ENCODE measurements at regions not wholly inside any gene's neighbourhood (a gene's known extent, or its start where the extent isn't known, plus 50 kb on each side); places are given as distances from the start of the nearest gene placed in this dataset.

DNA sequence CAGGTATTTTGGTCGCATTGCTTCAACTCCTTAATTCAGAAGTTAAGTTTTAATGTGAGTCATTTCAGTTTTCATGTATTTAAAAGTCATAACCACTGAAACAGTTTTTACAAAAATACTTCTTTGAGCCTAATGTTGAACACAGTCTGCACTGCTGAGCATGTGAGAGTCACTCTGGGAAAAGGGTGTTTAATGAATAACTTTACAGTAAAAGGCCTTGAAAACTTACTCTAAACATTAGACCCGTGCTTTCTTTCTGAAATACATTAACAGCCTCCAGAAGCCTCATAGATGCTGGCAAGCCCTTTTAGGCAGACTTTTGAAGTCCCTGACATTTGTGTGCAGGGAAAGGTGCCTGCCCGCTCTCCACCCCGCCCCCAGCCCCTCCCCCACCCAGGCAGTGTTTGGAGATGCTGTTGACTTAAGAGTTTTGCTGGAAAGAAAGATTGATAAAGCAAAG, 68.9 kb upstream of the NR2F2 start:
- no peak for DNase-seq

GRCh38 chr15:96262097-96262496, 68.4 kb upstream of the NR2F2 start:
- no peak for DNase-seq

DNA sequence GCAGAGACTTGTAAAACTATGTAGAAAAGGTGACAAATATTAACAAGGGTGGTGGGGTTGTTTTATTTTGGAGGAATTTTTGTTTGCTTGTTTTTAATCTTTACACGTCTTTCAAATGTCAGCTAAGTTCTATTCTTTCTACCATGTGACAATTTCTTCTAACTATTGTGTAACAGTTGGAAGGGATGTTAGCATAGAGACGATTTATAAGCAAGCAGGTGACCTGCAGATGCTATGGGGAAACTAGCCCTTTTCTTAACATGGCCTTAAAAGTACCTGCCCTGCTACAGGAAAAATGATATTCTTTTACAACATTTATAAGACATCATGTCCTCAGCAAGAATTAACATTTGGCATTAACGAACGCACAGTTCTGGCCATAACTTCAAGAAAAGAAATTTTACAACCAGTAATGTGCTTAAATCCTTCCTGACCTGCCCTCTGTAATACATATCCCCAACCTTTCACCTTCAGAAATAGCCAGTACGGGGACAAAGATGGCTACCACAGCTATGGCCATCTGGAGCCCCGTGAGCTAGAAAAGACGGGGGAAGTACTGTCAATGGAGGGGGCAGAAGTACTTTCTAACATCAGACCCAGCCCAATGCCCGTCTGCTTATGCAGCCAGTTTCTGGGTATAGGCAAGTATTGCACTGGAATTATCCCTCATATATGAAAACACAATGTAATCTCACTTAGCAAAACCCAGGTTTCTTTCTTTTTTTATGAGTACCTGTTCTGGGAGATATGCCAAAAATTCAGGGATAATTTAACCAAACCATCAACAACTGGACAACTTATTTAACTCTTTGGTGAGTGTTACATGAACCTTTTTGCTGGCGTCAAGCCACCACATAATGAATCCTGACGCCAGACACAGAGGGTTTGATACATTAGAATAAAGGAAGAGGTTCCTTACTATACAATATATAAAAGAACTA, 67.7 kb upstream of the NR2F2 start:
- no peak for DNase-seq

GRCh38 chr15:96264351-96264798, 66.1 kb upstream of the NR2F2 start:
- DNase-seq, result no peak

DNA sequence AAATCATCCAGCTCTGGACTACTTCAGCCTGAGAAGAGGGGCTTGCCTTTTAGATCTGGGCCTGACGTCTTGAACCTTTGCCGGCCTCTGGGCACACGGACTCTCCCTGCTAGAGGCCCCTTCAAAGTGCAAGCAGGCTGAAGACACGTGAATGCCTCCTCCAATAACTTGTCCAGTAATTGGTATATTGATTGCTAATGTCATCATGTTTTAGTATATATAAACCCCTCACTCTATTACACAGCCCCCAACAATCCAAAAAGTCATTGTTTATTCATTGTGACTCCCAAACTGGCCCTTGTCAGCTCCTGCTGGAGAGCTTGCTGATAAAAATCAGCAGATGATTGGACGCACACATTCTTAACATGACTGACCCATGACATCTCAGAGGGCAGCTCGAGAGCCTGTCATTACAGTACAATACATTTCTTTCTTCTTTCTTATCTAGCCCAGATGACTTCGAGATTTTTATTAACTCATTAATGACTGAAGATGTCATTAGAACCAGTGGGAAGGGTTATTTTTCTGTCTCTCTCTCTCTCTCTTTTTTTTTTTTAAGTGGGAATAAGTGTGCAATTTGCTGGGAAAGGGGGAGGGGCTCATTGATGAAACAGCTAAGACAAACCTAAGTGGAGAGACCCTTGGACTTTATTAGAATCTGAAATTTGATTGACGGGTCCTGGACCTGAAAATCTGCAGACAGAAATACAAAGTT, 65.5 kb upstream of the NR2F2 start:
- DNase-seq, result no peak

DNA sequence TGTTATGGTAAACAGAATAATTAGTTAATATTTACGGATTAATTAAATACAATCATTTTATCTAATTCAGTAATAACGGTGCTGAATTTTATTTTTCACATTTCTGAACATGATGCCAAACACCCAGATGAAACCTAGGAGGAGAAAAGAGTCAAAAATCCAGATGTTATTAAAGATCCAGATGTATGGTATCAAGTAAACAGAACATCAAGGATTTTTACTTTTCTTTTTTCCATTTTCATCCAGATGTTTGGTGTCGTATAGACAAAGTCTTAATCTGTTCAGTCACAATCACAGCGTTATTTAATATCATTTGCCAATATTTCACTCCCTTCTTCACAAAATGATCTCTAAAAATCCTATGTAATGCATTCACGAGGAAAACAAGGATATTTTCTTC, 64.0 kb upstream of the NR2F2 start:
- no peak for DNase-seq

DNA sequence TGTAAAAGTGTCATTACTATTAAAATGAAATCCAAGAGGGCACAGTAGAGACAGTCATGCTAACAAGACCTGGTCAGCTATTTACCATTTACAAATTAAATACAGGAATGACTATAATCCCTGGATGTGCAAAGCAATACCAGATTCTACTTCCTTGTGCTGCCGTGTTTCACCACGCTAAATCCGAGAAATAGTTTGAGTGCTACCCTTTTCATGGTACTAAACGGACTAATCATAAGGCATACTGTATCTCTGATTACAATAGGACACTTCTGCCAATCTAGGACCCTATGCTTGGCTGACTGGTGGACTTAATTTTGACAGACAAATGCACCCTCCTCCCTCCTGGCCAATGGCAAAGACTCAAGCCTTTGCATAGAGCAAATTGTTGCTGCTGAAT, 63.0 kb upstream of the NR2F2 start:
- no peak for DNase-seq

DNA sequence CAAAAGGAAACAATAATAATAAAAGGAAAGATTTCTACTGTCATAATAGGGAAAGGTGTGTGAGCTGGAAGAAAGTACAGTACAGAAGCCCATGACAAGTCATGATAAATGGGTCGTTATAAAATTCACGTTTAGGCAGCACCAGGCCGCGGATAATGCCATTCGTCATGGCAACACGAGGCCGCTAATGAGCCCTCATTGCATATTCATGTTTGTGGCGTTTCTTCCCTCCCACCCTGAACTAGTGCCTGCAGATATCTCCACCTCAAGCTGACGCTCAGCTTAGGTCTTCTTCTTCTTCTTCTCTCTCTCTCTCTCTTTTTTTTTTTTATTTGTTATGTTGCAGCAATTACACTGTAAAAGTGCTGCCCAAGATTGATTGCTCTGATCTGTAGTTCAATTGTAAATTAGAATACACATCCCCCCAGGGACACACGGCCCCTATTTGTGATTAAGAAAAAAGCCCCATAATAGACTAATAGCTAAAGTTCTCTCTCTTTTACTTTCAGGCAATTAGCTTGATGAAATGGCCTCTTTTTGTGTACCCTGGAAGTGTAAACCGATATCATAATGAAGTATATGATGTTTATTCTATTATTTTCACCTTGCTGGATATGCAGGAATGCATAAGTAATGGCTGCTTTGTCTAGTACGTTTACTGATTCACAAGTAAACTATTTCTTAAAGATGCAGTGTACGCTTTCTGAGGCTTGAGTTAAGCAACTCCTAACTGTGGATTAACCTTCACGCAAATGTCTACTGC, 61.9 kb upstream of the NR2F2 start:
- no peak for DNase-seq

DNA sequence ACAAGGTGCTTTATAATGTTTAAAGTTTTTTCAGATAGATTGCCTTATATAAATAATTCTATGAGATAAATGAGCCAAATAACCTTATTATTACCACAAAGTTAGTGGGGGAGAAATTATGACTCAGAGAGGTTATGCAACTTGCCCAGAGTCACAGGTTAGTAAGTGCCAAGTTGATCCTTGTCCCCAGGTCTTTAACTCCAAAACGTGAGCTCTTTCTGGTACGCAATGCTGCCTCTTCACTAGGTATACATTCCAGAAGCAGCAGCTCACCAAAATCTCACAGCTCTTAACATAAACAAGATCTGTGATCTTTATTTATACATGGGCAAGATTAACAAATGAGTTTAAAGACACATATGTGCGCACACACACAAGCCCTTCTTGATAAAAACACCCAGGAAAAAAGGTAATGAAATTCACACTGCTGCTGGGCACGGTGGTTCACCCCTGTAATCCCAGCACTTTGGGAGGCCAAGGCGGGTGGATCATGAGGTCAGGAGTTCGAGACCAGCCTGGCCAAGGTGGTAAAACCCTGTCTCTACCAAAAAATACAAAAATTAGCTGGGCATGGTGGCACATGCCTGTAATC, 59.8 kb upstream of the NR2F2 start:
- DNase-seq, result no peak

- no peak for DNase-seq
Observed at GRCh38 chr15:96272427-96272826, 58.1 kb upstream of the NR2F2 start.

DNA sequence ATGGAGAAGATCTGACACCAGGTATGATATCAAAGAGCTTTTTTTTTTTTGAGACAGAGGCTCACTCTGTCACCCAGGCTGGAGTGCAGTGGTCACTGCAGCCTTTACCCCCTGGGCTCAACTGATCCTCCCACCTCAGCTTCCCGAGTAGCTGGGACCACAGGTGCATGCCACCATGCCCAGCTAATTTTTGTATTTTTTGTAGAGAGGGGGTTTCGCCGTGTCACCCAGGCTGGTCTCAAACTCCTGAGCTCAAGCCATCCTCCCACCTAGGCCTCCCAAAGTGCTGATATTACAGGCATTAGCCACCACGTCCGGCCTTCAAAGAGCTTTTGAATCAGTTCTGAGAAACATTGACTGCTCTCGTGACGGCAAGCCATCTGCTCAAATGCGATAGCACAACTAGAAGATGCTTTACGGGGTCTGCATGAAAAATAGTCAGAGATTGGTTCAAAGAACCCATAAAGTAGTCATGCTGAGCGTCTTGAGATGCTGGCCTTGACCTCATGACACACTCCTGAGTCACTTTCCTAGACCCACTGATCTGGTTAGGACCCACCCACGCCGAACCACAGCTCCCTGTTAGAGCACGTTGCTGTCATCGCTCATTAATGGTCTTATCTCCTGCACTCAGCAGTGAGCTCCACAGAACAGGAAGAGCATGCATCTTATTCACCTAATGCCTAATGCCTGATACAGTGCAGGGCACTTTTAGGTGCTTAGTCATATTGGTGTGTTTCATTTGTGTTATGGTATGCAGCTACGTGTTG, 57.0 kb upstream of the NR2F2 start:
- no peak for DNase-seq

- DNase-seq, result no peak
Observed at GRCh38 chr15:96274087-96274440, 56.4 kb upstream of the NR2F2 start.

- no peak for DNase-seq
Observed at GRCh38 chr15:96274698-96275097, 55.8 kb upstream of the NR2F2 start.

- DNase-seq, result no peak
Observed at GRCh38 chr15:96276438-96277210, 53.9 kb upstream of the NR2F2 start.
